ENCODE measurements at regions not wholly inside any gene's neighbourhood (a gene's known extent, or its start where the extent isn't known, plus 50 kb on each side); places are given as distances from the start of the nearest gene placed in this dataset.

- in situ Hi-C loops (cut with MboI; ENCODE audit: low sequenced_read_pairs) = no loop called here
Measured at GRCh38 chr9:134967547-134967930, 49.8 kb upstream of the FCN1 start.

GRCh38 chr9:134968011-134968822, 50.5 kb upstream of the FCN1 start:
- in situ Hi-C loops (cut with MboI; ENCODE audit: low sequenced_read_pairs) = no loop called here

DNA sequence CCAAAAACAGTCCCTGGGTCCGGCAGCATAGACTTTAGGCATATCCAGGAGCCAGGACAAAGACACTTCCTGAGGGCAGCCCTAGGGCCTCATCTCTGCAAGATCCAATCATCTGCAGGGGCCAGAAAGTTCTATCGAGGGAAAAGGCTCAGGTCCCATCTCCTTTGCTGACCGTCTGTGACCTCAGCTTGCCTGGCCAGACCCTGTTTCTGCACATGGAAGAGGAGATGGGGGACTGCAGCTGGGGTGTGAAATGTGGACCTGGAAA, 51.0 kb upstream of the FCN1 start:
- in situ Hi-C loops (cut with MboI; ENCODE audit: low sequenced_read_pairs) = no loop called here

DNA sequence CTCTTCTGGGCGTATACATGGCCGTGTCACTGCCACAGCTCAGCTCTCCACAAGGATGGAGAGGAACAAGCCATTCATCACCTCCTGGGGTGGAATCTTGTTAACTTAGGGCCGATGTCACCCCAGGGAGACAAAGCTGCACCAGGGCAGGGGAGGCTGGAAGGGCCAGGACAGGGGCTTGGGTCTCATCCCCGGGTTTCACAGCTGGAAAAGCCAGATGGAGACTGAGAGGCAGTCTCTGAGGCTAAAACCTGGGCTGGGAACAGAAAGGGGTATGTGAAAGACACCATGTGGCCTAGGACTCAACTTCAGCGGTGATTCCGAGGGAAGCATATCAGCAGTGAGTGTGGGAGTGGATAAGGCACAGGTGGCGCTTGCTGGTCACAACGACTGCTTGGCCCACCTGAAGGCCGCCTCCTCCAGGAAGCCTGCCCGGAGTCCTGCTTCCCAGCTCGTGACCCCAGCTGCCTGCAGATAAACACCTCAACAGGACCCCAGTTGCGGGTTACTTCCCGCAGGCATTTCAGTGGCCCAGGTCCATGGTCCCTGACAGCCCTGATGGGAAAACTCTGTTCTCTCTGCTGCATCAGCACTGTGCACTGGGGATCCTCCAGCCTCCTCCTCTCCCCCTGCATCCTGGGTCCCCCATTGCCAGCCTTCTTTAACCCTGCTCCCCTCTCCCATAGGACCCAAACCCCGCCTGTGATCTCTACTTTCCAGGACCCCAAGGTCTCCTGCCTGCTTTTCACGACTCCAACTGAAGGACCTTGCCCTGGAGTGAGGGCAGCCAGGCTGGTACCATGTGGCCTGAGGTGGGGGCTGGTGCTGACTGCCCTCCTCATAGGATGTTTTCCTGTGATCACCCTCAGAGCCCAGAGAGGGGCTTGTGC, 51.7 kb upstream of the FCN1 start:
- in situ Hi-C loops (cut with MboI; ENCODE audit: low sequenced_read_pairs) = no loop called here

DNA sequence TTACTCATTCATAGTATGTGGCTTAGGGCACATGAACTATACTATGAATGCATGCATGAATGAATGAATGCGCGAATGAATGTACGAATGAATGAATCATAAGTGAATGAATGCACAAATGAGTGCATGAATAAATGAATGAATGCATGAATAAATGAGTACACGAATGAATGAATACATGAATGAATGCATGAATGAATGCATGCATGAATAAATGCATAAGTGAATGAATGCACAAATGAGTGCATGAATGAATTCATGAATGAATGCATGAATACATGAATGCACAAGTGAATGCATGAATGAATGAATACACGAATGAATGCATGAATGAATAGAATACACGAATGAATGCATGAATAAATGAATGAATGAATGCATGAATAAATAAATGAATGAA, 52.5 kb upstream of the FCN1 start:
- in situ Hi-C loops (cut with MboI; ENCODE audit: low sequenced_read_pairs) = no loop called here

- in situ Hi-C loops (cut with MboI; ENCODE audit: low sequenced_read_pairs) = no loop called here
Measured at GRCh38 chr9:134970719-134971118, 53.0 kb upstream of the FCN1 start.

DNA sequence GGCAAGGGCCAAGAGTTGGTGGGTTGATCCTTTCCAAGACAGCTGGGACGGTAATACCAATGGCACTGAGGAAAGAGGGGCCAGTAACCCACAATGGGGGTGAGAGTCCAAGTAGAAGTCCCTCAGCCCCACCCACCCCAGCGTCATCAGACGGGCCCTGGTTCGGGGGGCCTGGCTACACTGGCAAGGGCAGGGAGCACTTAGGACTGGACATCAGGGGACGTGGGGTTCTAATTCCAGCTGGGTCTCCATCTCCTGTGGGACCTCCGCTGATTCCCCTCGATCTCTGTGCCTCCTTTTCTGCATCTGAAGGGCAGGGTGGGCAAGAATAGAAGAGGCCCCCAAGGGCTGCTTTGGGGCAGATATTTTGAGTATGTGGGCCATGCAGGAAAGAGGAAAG, 53.5 kb upstream of the FCN1 start:
- in situ Hi-C loops (cut with MboI; ENCODE audit: low sequenced_read_pairs) = no loop called here

- in situ Hi-C loops (cut with MboI; ENCODE audit: low sequenced_read_pairs) = no loop called here
Measured at GRCh38 chr9:134971696-134972095, 54.0 kb upstream of the FCN1 start.

- in situ Hi-C loops (cut with MboI; ENCODE audit: low sequenced_read_pairs) = no loop called here
Measured at GRCh38 chr9:134972140-134972539, 54.4 kb upstream of the FCN1 start.

- in situ Hi-C loops (cut with MboI; ENCODE audit: low sequenced_read_pairs) = loop anchor here (25.0 kb wide), 1 partner anchor 288 kb away; no protein-coding TSS in a partner anchor
Measured at GRCh38 chr9:134975253-134975652, 57.5 kb upstream of the FCN1 start.

- in situ Hi-C loops (cut with MboI; ENCODE audit: low sequenced_read_pairs) = loop anchor here (25.0 kb wide), 1 partner anchor 289 kb away; no protein-coding TSS in a partner anchor
Measured at GRCh38 chr9:134976403-134976802, 58.7 kb upstream of the FCN1 start.

DNA sequence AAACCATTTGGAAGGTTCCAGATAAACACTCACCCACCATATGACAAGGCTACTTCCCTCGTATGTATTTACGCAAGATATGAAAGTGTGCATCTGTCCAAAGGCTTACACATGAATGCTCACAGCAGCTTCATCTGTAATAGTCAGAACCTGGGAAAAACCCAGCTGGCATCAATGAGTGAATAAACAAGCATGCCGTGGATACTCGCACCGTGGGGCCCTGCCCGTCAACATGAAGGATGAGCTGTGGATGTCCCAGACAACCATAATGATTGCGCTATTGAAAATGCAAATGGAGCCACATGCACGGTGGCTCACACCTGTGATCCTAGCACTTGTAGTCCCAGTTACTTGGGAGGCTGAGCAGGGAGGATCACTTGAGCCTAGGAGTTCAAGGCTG, 60.6 kb upstream of the FCN1 start:
- in situ Hi-C loops (cut with MboI; ENCODE audit: low sequenced_read_pairs) = loop anchor here (25.0 kb wide), 1 partner anchor 291 kb away; no protein-coding TSS in a partner anchor

GRCh38 chr9:134980516-134980915, 62.8 kb upstream of the FCN1 start:
- in situ Hi-C loops (cut with MboI; ENCODE audit: low sequenced_read_pairs) = loop anchor here (10.0 to 25.0 kb wide), 2 partner anchors 196 to 293 kb away; no protein-coding TSS in a partner anchor

- in situ Hi-C loops (cut with MboI; ENCODE audit: low sequenced_read_pairs) = loop anchor here (10.0 to 25.0 kb wide), 2 partner anchors 196 to 294 kb away; no protein-coding TSS in a partner anchor
Measured at GRCh38 chr9:134980991-134981390, 63.3 kb upstream of the FCN1 start.

GRCh38 chr9:134981829-134982228, 64.1 kb upstream of the FCN1 start:
- in situ Hi-C loops (cut with MboI; ENCODE audit: low sequenced_read_pairs) = loop anchor here (10.0 to 25.0 kb wide), 2 partner anchors 197 to 295 kb away; no protein-coding TSS in a partner anchor

GRCh38 chr9:134982311-134982710, 64.6 kb upstream of the FCN1 start:
- in situ Hi-C loops (cut with MboI; ENCODE audit: low sequenced_read_pairs) = loop anchor here (10.0 to 25.0 kb wide), 2 partner anchors 198 to 295 kb away; no protein-coding TSS in a partner anchor

DNA sequence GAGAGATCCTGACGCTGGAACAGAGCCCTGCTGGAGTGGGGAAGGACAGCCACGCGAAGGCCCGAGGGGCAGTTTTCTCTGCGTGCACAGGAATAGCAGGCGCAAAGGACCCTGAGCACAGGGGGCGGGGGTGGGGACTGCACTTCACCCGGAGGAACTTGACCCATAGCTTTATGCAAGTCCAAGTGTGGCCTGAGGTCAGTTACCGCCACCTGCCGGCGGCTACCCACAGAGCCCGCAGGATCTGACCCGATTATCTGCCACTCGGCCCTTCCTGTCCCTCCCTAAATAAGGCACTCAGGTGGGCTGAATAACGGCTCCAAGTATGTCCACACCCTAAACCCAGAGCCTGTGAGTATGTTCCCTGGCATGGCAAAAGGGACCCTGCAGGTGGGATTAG, 65.4 kb upstream of the FCN1 start:
- in situ Hi-C loops (cut with MboI; ENCODE audit: low sequenced_read_pairs) = loop anchor here (10.0 to 25.0 kb wide), 2 partner anchors 198 to 296 kb away; no protein-coding TSS in a partner anchor

DNA sequence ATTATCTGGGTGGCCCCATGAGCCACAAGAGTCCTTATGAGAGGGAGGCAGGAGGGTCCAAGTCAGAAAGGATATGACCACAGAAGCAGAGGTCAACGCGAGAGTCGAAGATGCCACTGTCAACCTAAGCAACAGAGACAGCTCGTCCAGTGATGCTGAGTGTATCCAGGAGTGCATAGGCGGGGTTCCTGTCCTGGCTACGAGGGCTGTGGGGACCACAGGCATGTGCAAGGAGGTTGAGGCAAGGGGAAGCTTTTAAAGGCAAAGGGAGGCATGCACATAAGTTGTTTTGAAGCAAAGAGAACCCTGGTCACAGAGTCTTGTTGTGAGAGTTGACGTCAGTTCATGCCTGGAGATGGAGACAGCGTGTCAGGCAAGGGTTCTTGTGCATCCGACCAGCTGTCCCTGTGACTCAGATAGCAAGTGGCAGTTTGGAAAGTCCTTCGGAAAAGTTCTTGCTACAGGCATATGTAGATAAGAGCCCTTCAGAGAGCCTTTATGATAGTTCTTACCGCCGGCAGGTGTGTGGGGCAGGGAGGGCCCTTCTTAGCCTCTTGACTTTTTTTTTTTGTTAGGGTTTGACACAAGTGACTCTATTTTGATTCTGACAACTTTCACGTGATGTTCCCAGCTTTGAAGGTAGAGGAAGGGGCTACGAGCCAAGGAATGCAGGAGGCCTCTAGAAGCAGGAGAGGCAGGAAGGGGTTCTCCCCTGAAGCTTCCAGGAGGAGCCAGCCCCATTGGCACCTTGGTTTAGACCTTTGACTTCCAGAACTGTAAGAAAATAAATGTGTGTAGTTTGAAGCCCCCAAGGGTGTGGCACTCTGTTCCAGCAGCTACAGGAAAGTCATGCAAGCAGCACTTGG, 66.0 kb upstream of the FCN1 start:
- in situ Hi-C loops (cut with MboI; ENCODE audit: low sequenced_read_pairs) = loop anchor here (10.0 to 25.0 kb wide), 2 partner anchors 199 to 296 kb away; no protein-coding TSS in a partner anchor

GRCh38 chr9:134984372-134985265, 66.9 kb upstream of the FCN1 start:
- in situ Hi-C loops (cut with MboI; ENCODE audit: low sequenced_read_pairs) = loop anchor here (10.0 to 25.0 kb wide), 2 partner anchors 200 to 297 kb away; no protein-coding TSS in a partner anchor
